HCT116 (cell line): ENCODE measurements at regions not wholly inside any gene's neighbourhood (a gene's known extent, or its start where the extent isn't known, plus 50 kb on each side); places are given as distances from the start of the nearest gene placed in this dataset.

Experiments
- ATAC-seq: fragments of 200-7000 bp; cut with Tn5 transposase; 2 replicates; pipeline ENCODE4 v1.9.1; 2020; ENCODE audit warnings: mild to moderate bottlenecking, moderate library complexity
- BruUV-seq: library from RNA; stranded (reverse); fragments of 400-500 nt; replicated peaks from 2 replicates; lab custom pipeline; 2021; lab: Mats Ljungman, UMichigan
- CTCF ChIA-PET: fragments of 300-600 bp; sonication (Branson Sonifier 250); formaldehyde crosslinking; loops from one replicate; lab custom pipeline; 2021; ENCODE audit warnings: antibody characterized with exemption; lab: Charles Lee
- POLR2A ChIA-PET: fragments of 300-600, 350-600 bp; sonication (Branson Sonifier 250); formaldehyde crosslinking; loops from one replicate; lab custom pipeline; 2021; ENCODE audit warnings: antibody characterized with exemption; lab: Charles Lee
- RAD21 ChIA-PET, 2 experiments: fragments of 300-600 bp; sonication (Branson Sonifier 250); formaldehyde crosslinking; loops; one replicate each; lab custom pipeline; 2023; ENCODE audit warnings: low total read pairs in 2 of 2; ENCODE audit not compliant: uncharacterized antibody in 2 of 2, unreplicated experiment in 2 of 2, low non-redundant PET in 1 of 2; lab: Charles Lee
- DNase-seq: peaks from one replicate; pipeline ENCODE4 v3.0.0-alpha.2; 2010; ENCODE audit warnings: low read depth, low spot score
- H2AFZ ChIP-seq: fragments of 200-600 bp; shearing (Covaris generic), sonication (generic); 2 replicates; pipeline ENCODE4 v1.6.1; 2017; ENCODE audit warnings: low read depth, mixed run types, mixed read lengths, antibody characterized with exemption, low read length; ENCODE audit not compliant: poor library complexity, severe bottlenecking
- H3K27ac ChIP-seq: 2 replicates; pipeline ENCODE4 v1.5.1; 2012; ENCODE audit warnings: low read depth, low read length
- H3K27me3 ChIP-seq: fragments of 200-600 bp; sonication (generic); 2 replicates; pipeline ENCODE4 v1.6.1; 2016; ENCODE audit warnings: mixed run types, low read length, mixed read lengths; ENCODE audit not compliant: insufficient read depth
- H3K36me3 ChIP-seq, 2 experiments: fragments of 200-500 bp in 1 of 2; fragments of 200-600 bp in 1 of 2; sonication (Bioruptor generic) in 1 of 2; sonication (generic) in 1 of 2; 2 replicates each; pipeline versions ENCODE4 v1.5.1 to v1.6.1; 2014 to 2016; ENCODE audit warnings: low read length in 2 of 2, inconsistent platforms in 1 of 2, mixed read lengths in 1 of 2, mixed run types in 1 of 2; ENCODE audit not compliant: insufficient read depth in 2 of 2, control insufficient read depth in 1 of 2
- H3K4me1 ChIP-seq, 2 experiments: fragments of 200-600 bp in 1 of 2; sonication (generic) in 1 of 2; 2 replicates each; pipeline versions ENCODE4 v1.5.1 to v1.6.1; 2012 to 2017; ENCODE audit warnings: low read length in 2 of 2, inconsistent platforms in 1 of 2, mild to moderate bottlenecking in 1 of 2, mixed read lengths in 1 of 2, mixed run types in 1 of 2, moderate library complexity in 1 of 2; ENCODE audit not compliant: insufficient read depth in 2 of 2, control insufficient read depth in 1 of 2
- H3K4me2 ChIP-seq: fragments of 200-600 bp; sonication (generic); 2 replicates; pipeline ENCODE4 v1.6.1; 2017; ENCODE audit warnings: mixed run types, low read length, mixed read lengths
- H3K4me3 ChIP-seq, 2 experiments: fragments of 200-600 bp in 1 of 2; sonication (generic) in 1 of 2; replicated peaks in 1 of 2; 2 replicates each; pipeline ENCODE4 v1.5.1; 2011 to 2016; ENCODE audit warnings: low read length in 2 of 2, control low read depth in 1 of 2, low read depth in 1 of 2, mild to moderate bottlenecking in 1 of 2, mixed read lengths in 1 of 2, mixed run types in 1 of 2
- H3K79me2 ChIP-seq: fragments of 200-600 bp; sonication (generic); 2 replicates; pipeline ENCODE4 v1.6.1; 2017; ENCODE audit warnings: mild to moderate bottlenecking, mixed run types, low read length, moderate library complexity, mixed read lengths; ENCODE audit not compliant: insufficient read depth
- H3K9ac ChIP-seq: fragments of 200-600 bp; sonication (generic); 2 replicates; pipeline ENCODE4 v1.6.1; 2016; ENCODE audit warnings: low read length, mixed read lengths
- H3K9me2 ChIP-seq: fragments of 200-600 bp; sonication (generic), shearing (Covaris generic); 2 replicates; pipeline ENCODE4 v1.6.1; 2017; ENCODE audit warnings: mixed run types, mild to moderate bottlenecking, moderate library complexity; ENCODE audit not compliant: insufficient read depth
- H3K9me3 ChIP-seq, 2 experiments: fragments of 200-500 bp in 1 of 2; fragments of 200-600 bp in 1 of 2; sonication (Bioruptor generic) in 1 of 2; sonication (generic) in 1 of 2; 2 replicates each; pipeline ENCODE4 v1.6.1; 2014 to 2017; ENCODE audit warnings: low read length in 2 of 2, mixed read lengths in 2 of 2, inconsistent platforms in 1 of 2, low read depth in 1 of 2, mild to moderate bottlenecking in 1 of 2, mixed run types in 1 of 2, moderate library complexity in 1 of 2; ENCODE audit not compliant: control insufficient read depth in 1 of 2, insufficient read depth in 1 of 2
- H4K20me1 ChIP-seq: fragments of 200-600 bp; sonication (generic), shearing (Covaris generic); 2 replicates; pipeline ENCODE4 v1.6.1; 2017; ENCODE audit warnings: mixed run types, mild to moderate bottlenecking, moderate library complexity; ENCODE audit not compliant: insufficient read depth
- ATF3 ChIP-seq: IDR thresholded peaks from 2 replicates; pipeline ENCODE4 v1.6.1; 2012
- EGR1 ChIP-seq: IDR thresholded peaks from 2 replicates; pipeline ENCODE4 v1.6.1; 2012; ENCODE audit warnings: low read depth
- FOSL1 ChIP-seq: IDR thresholded peaks from 2 replicates; pipeline ENCODE4 v1.6.1; 2012; ENCODE audit warnings: low read depth
- POLR2AphosphoS5 ChIP-seq: IDR thresholded peaks from 2 replicates; pipeline ENCODE4 v1.6.1; 2011; ENCODE audit warnings: mild to moderate bottlenecking, low read depth, low read length, moderate library complexity
- RAD21 ChIP-seq: IDR thresholded peaks from 2 replicates; pipeline ENCODE4 v1.6.1; 2012; ENCODE audit warnings: low read depth, mild to moderate bottlenecking
- ZNF274 ChIP-seq: fragments of 200-500 bp; sonication (Bioruptor generic); IDR thresholded peaks from 2 replicates; pipeline ENCODE4 v1.6.1; 2014; ENCODE audit warnings: mild to moderate bottlenecking, low read depth, low read length, inconsistent platforms
- intact Hi-C: fragments of 100-400 bp; cut with micrococcal nuclease; formaldehyde crosslinking; loops from 2 replicates; pipeline ENCODE4 v1.10.0; 2022
- TF ChIP-seq, protein P1 (sequence below): IDR thresholded peaks from 2 replicates; pipeline ENCODE4 v1.6.1; 2012; ENCODE audit warnings: low read depth

GRCh38 chr18:77608807-77609206 lies 359.2 kb downstream of the GALR1 start:
- Histone ChIP-seq H3K27me3 (no peaks in the 10 kb centered on the region), H3K9me3 (peaks cover 7 to 10% of the 10 kb centered on the region in 2 experiments; a peak in 2 of 4 replicates), H3K27ac (no peak overlapping the region), H4K20me1 (no peaks in the 10 kb centered on the region), H2AFZ (no peak overlapping the region), H3K4me1 (no peaks in the 10 kb centered on the region), H3K36me3 (no peaks in the 10 kb centered on the region), H3K9me2 (no peaks in the 10 kb centered on the region), H3K79me2 (no peaks in the 10 kb centered on the region), H3K9ac (no peak overlapping the region), H3K4me2 (no peak overlapping the region), H3K4me3 (no peak overlapping the region)
- CTCF ChIA-PET: no interaction called here
- POLR2A ChIA-PET: no interaction called here
- intact Hi-C loops: no loop called here
- RAD21 ChIA-PET: no interaction called here
- no peak for ATAC-seq
- DNase-seq: no peak
- TF ChIP-seq RAD21: no peak
- TF ChIP-seq ZNF274: no peak
- TF ChIP-seq, protein P1, sequence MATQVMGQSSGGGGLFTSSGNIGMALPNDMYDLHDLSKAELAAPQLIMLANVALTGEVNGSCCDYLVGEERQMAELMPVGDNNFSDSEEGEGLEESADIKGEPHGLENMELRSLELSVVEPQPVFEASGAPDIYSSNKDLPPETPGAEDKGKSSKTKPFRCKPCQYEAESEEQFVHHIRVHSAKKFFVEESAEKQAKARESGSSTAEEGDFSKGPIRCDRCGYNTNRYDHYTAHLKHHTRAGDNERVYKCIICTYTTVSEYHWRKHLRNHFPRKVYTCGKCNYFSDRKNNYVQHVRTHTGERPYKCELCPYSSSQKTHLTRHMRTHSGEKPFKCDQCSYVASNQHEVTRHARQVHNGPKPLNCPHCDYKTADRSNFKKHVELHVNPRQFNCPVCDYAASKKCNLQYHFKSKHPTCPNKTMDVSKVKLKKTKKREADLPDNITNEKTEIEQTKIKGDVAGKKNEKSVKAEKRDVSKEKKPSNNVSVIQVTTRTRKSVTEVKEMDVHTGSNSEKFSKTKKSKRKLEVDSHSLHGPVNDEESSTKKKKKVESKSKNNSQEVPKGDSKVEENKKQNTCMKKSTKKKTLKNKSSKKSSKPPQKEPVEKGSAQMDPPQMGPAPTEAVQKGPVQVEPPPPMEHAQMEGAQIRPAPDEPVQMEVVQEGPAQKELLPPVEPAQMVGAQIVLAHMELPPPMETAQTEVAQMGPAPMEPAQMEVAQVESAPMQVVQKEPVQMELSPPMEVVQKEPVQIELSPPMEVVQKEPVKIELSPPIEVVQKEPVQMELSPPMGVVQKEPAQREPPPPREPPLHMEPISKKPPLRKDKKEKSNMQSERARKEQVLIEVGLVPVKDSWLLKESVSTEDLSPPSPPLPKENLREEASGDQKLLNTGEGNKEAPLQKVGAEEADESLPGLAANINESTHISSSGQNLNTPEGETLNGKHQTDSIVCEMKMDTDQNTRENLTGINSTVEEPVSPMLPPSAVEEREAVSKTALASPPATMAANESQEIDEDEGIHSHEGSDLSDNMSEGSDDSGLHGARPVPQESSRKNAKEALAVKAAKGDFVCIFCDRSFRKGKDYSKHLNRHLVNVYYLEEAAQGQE: no peak
- no peak for TF ChIP-seq ATF3
- TF ChIP-seq FOSL1: no peak
- BruUV-seq: no TSS peak

GRCh38 chr18:77617694-77618093 lies 368.0 kb downstream of the GALR1 start:
- Histone ChIP-seq H3K4me3 (no peak overlapping the region), H3K4me1 (no peaks in the 10 kb centered on the region), H3K36me3 (no peaks in the 10 kb centered on the region), H4K20me1 (no peaks in the 10 kb centered on the region), H2AFZ (no peak overlapping the region), H3K27me3 (no peaks in the 10 kb centered on the region), H3K9ac (no peak overlapping the region), H3K9me2 (no peaks in the 10 kb centered on the region), H3K79me2 (no peaks in the 10 kb centered on the region), H3K27ac (no peak overlapping the region), H3K9me3 (peaks cover 0 to 7% of the 10 kb centered on the region in 2 experiments; a peak in 2 of 4 replicates), H3K4me2 (no peak overlapping the region)
- no peak for ATAC-seq
- intact Hi-C loops: no loop called here
- BruUV-seq: no TSS peak
- no peak for DNase-seq
- TF ChIP-seq EGR1 (no peak), ZNF274 (no peak), POLR2AphosphoS5 (no peak)
- ChIA-PET CTCF (no interaction called here), RAD21 (no interaction called here), POLR2A (no interaction called here)
